ENCODE measurements at regions not wholly inside any gene's neighbourhood (a gene's known extent, or its start where the extent isn't known, plus 50 kb on each side); places are given as distances from the start of the nearest gene placed in this dataset.
"Not testable (repeated sequence)": the region's sequence is repeated elsewhere in the genome, so short reads cannot be mapped to it uniquely, and the experiment has no call there.

GRCh38 chr3:110016235-110016815, 679.0 kb upstream of the DPPA4 start:
- WGBS = 24% methylated on average over 3 of the region's 3 CpGs
- no peak overlapping the region for H3K4me3 ChIP-seq

DNA sequence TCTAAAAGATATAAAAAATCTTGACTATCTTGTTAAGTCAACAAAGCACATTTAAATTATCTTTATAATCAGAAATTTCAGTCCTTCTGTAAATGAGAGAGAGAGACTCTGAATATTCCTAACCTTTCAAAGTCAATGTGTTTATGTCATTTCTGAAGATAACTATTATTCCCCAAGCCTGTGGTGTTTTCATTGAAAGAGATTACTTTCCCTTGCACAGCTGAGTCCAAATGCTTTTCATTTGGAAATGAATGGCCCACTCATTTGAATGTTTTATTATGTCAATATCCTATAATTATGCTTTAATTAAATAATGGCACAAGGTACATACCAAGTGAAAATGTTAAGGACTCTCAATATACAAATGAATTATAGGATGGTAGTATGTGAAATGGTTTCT, 680.0 kb upstream of the DPPA4 start:
- Histone ChIP-seq H3K9me3 (no peaks in the 10 kb centered on the region), H3K4me3 (no peak overlapping the region), H3K4me1 (replicated peaks) (no peaks in the 10 kb centered on the region), H3K27ac (no peak overlapping the region), H3K36me3 (no peaks in the 10 kb centered on the region), H3K27me3 (replicated peaks; ENCODE audit: insufficient read depth) (no peaks in the 10 kb centered on the region)
- DNase-seq (ENCODE audit: low spot score) = no peak
- intact Hi-C loops (cut with DNase I) = no loop called here
- TF ChIP-seq, protein P1, sequence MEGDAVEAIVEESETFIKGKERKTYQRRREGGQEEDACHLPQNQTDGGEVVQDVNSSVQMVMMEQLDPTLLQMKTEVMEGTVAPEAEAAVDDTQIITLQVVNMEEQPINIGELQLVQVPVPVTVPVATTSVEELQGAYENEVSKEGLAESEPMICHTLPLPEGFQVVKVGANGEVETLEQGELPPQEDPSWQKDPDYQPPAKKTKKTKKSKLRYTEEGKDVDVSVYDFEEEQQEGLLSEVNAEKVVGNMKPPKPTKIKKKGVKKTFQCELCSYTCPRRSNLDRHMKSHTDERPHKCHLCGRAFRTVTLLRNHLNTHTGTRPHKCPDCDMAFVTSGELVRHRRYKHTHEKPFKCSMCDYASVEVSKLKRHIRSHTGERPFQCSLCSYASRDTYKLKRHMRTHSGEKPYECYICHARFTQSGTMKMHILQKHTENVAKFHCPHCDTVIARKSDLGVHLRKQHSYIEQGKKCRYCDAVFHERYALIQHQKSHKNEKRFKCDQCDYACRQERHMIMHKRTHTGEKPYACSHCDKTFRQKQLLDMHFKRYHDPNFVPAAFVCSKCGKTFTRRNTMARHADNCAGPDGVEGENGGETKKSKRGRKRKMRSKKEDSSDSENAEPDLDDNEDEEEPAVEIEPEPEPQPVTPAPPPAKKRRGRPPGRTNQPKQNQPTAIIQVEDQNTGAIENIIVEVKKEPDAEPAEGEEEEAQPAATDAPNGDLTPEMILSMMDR (IDR thresholded peaks at IDR 0.05) = no peak
- TF ChIP-seq POLR2A (IDR thresholded peaks at IDR 0.05) = no peak

More at GRCh38 chr3:110016235-110016815, 679.0 kb upstream of the DPPA4 start:
- no peaks in the 10 kb centered on the region for H3K27me3 ChIP-seq (replicated peaks; ENCODE audit: insufficient read depth)
- no peaks in the 10 kb centered on the region for H3K9me3 ChIP-seq
- no peaks in the 10 kb centered on the region for H3K4me1 ChIP-seq (replicated peaks)
- H3K36me3 ChIP-seq = no peaks in the 10 kb centered on the region
- intact Hi-C loops (cut with DNase I) = no loop called here
- no peak for DNase-seq (ENCODE audit: low spot score)
- TF ChIP-seq POLR2AphosphoS5 (IDR thresholded peaks at IDR 0.05) (no peak), POLR2A (IDR thresholded peaks at IDR 0.05) (no peak)
- TF ChIP-seq, protein P1 (IDR thresholded peaks at IDR 0.05) = no peak
- no peak overlapping the region for H3K27ac ChIP-seq

DNA sequence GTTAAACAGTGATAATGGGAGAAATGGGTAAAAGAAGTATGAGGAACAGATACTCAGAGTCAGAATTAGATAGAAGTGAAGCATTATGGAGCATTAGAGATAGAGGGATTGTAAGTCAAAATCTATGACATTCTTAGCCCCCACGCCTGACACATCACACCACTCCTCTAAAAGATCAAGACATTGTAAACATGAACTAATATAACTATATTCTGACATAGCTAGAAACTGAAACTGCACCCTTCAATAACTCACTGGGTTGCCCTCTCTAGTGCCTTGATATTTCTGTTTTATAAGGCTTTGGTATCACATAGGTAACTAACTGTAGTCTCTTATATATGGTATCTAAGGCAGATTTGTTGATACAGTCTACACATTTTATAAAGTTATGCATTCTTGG, 684.3 kb upstream of the DPPA4 start:
- intact Hi-C loops (cut with DNase I) = no loop called here
- DNase-seq (ENCODE audit: low spot score) = no peak
- TF ChIP-seq POLR2AphosphoS5 (IDR thresholded peaks at IDR 0.05) (no peak), POLR2A (IDR thresholded peaks at IDR 0.05) (no peak)
- TF ChIP-seq, protein P1 (IDR thresholded peaks at IDR 0.05) = no peak
- Histone ChIP-seq H3K36me3 (no peaks in the 10 kb centered on the region), H3K4me1 (replicated peaks) (no peaks in the 10 kb centered on the region), H3K27ac (no peak overlapping the region), H3K4me3 (no peak overlapping the region), H3K27me3 (replicated peaks; ENCODE audit: insufficient read depth) (no peaks in the 10 kb centered on the region), H3K9me3 (no peaks in the 10 kb centered on the region)
- 90% methylated on average over 1 of the region's 1 CpG for WGBS

- 94% methylated on average over 1 of the region's 1 CpG for WGBS
- H3K27me3 ChIP-seq (replicated peaks; ENCODE audit: insufficient read depth); H3K4me3 ChIP-seq; intact Hi-C loops (cut with DNase I); DNase-seq (ENCODE audit: low spot score); H3K9me3 ChIP-seq; H3K27ac ChIP-seq; H3K36me3 ChIP-seq; H3K4me1 ChIP-seq (replicated peaks): not testable (repeated sequence)
These were observed 685.7 kb upstream of the DPPA4 start for GRCh38 chr3:110023022-110023421.

- no peak for DNase-seq (ENCODE audit: low spot score)
- intact Hi-C loops (cut with DNase I) = no loop called here
- Histone ChIP-seq H3K36me3 (no peaks in the 10 kb centered on the region), H3K4me1 (replicated peaks) (no peaks in the 10 kb centered on the region), H3K27ac (no peak overlapping the region), H3K27me3 (replicated peaks; ENCODE audit: insufficient read depth) (no peaks in the 10 kb centered on the region), H3K9me3 (no peaks in the 10 kb centered on the region), H3K4me3 (no peak overlapping the region)
- TF ChIP-seq, protein P1 (IDR thresholded peaks at IDR 0.05) = no peak
- TF ChIP-seq POLR2AphosphoS5 (IDR thresholded peaks at IDR 0.05) (no peak), POLR2A (IDR thresholded peaks at IDR 0.05) (no peak)
- 85% methylated on average over 2 of the region's 2 CpGs for WGBS
These were observed 689.1 kb upstream of the DPPA4 start for GRCh38 chr3:110026421-110026820.

Measured in prostate gland (tissue), 2 donors.